ENCODE measurements at regions not wholly inside any gene's neighbourhood (a gene's known extent, or its start where the extent isn't known, plus 50 kb on each side); places are given as distances from the start of the nearest gene placed in this dataset.

GRCh38 chr5:161064297-161064696 is 212.3 kb upstream of the ATP10B start:
- CTCF ChIA-PET = interaction anchor here (0.6 kb wide), 1 partner anchor 11 kb away, joined by 3 read pairs; no protein-coding TSS in a partner anchor
- POLR2A ChIA-PET = no interaction called here
- TF ChIP-seq PKNOX1 (IDR thresholded peaks at IDR 0.05) = no peak
- TF ChIP-seq NFRKB (IDR thresholded peaks at IDR 0.05) = no peak
- TF ChIP-seq FOXA1 (IDR thresholded peaks at IDR 0.05) = no peak
- no peak for TF ChIP-seq SUZ12 (IDR thresholded peaks at IDR 0.05)
- TF ChIP-seq HDGF (IDR thresholded peaks at IDR 0.05; ENCODE audit: borderline replicate concordance) = no peak
- TF ChIP-seq ZNF384 (IDR thresholded peaks at IDR 0.05) = no peak
- TF ChIP-seq FOXM1 (IDR thresholded peaks at IDR 0.05; ENCODE audit: borderline replicate concordance) = no peak
- TF ChIP-seq BHLHE40 (IDR thresholded peaks at IDR 0.05; ENCODE audit: borderline replicate concordance) = no peak
- TF ChIP-seq ARNT (IDR thresholded peaks at IDR 0.05) = no peak
- TF ChIP-seq ELF4 (IDR thresholded peaks at IDR 0.05) = no peak
- TF ChIP-seq L3MBTL2 (conservative IDR thresholded peaks at IDR 0.05) = no peak
- no peak for TF ChIP-seq FOXK2 (IDR thresholded peaks at IDR 0.05)
- TF ChIP-seq TARDBP (IDR thresholded peaks at IDR 0.05) = no peak
- TF ChIP-seq CTBP1 (IDR thresholded peaks at IDR 0.05; ENCODE audit: borderline replicate concordance) = no peak
- TF ChIP-seq SP1 (IDR thresholded peaks at IDR 0.05) = no peak
- no peak for DNase-seq (ENCODE audit: extremely low spot score)

- no peak for DNase-seq (ENCODE audit: extremely low spot score)
- ChIA-PET CTCF (no interaction called here), POLR2A (no interaction called here)
Measured at GRCh38 chr5:161058781-161059180, 206.8 kb upstream of the ATP10B start.

GRCh38 chr5:161051920-161052500 is 200.0 kb upstream of the ATP10B start:
- no peak for DNase-seq (ENCODE audit: extremely low spot score)
- TF ChIP-seq FOXA1 (IDR thresholded peaks at IDR 0.05) (no peak), HDGF (IDR thresholded peaks at IDR 0.05; ENCODE audit: borderline replicate concordance) (no peak), FOXM1 (IDR thresholded peaks at IDR 0.05; ENCODE audit: borderline replicate concordance) (no peak), BHLHE40 (IDR thresholded peaks at IDR 0.05; ENCODE audit: borderline replicate concordance) (no peak), L3MBTL2 (conservative IDR thresholded peaks at IDR 0.05) (no peak), PKNOX1 (IDR thresholded peaks at IDR 0.05) (no peak), TARDBP (IDR thresholded peaks at IDR 0.05) (no peak), ZNF384 (IDR thresholded peaks at IDR 0.05) (no peak), SUZ12 (IDR thresholded peaks at IDR 0.05) (no peak), LEF1 (IDR thresholded peaks at IDR 0.05; ENCODE audit: borderline replicate concordance) (no peak), NFRKB (IDR thresholded peaks at IDR 0.05) (no peak), SP1 (IDR thresholded peaks at IDR 0.05) (no peak), CTBP1 (IDR thresholded peaks at IDR 0.05; ENCODE audit: borderline replicate concordance) (no peak), ARNT (IDR thresholded peaks at IDR 0.05) (no peak), ELF4 (IDR thresholded peaks at IDR 0.05) (no peak), FOXK2 (IDR thresholded peaks at IDR 0.05) (no peak)
- ChIA-PET POLR2A (no interaction called here), CTCF (no interaction called here)

More at GRCh38 chr5:161058781-161059180, 206.8 kb upstream of the ATP10B start:
- TF ChIP-seq LEF1 (IDR thresholded peaks at IDR 0.05; ENCODE audit: borderline replicate concordance) (no peak), FOXK2 (IDR thresholded peaks at IDR 0.05) (no peak), PKNOX1 (IDR thresholded peaks at IDR 0.05) (no peak), BHLHE40 (IDR thresholded peaks at IDR 0.05; ENCODE audit: borderline replicate concordance) (no peak), SUZ12 (IDR thresholded peaks at IDR 0.05) (no peak), ELF4 (IDR thresholded peaks at IDR 0.05) (no peak), FOXA1 (IDR thresholded peaks at IDR 0.05) (no peak), ZNF384 (IDR thresholded peaks at IDR 0.05) (no peak), HDGF (IDR thresholded peaks at IDR 0.05; ENCODE audit: borderline replicate concordance) (no peak), ARNT (IDR thresholded peaks at IDR 0.05) (no peak), SP1 (IDR thresholded peaks at IDR 0.05) (no peak), TARDBP (IDR thresholded peaks at IDR 0.05) (no peak)

DNA sequence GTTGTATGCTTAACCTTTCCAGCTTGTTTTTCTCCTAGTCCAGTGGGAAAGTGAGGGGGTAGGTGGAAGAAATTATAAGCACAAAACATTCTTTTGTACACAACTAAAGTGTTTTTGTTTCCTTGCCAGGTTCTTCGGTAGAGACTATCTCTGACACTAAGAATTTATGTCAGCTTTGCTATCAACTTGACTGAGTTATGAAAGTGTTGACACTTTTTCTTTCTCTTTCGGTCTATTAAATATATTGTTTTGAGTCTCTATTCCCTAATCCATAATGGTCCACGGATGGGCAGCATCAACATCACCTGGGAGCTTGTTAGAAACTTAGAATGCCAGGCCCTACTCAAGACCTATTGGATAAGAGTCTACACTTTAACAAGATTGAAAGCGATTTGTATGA is 195.0 kb upstream of the ATP10B start:
- POLR2A ChIA-PET = no interaction called here
- CTCF ChIA-PET = interaction anchor here (0.5 kb wide), 1 partner anchor 43 kb away, joined by 6 read pairs; no protein-coding TSS in a partner anchor
- DNase-seq (ENCODE audit: extremely low spot score) = no peak
- no peak for TF ChIP-seq CTBP1 (IDR thresholded peaks at IDR 0.05; ENCODE audit: borderline replicate concordance)
- TF ChIP-seq FOXM1 (IDR thresholded peaks at IDR 0.05; ENCODE audit: borderline replicate concordance) = no peak
- no peak for TF ChIP-seq TARDBP (IDR thresholded peaks at IDR 0.05)
- no peak for TF ChIP-seq SUZ12 (IDR thresholded peaks at IDR 0.05)
- TF ChIP-seq FOXA1 (IDR thresholded peaks at IDR 0.05) = no peak
- TF ChIP-seq LEF1 (IDR thresholded peaks at IDR 0.05; ENCODE audit: borderline replicate concordance) = no peak
- no peak for TF ChIP-seq HDGF (IDR thresholded peaks at IDR 0.05; ENCODE audit: borderline replicate concordance)
- TF ChIP-seq ZNF384 (IDR thresholded peaks at IDR 0.05) = no peak
- no peak for TF ChIP-seq BHLHE40 (IDR thresholded peaks at IDR 0.05; ENCODE audit: borderline replicate concordance)
- TF ChIP-seq PKNOX1 (IDR thresholded peaks at IDR 0.05) = no peak
- no peak for TF ChIP-seq ELF4 (IDR thresholded peaks at IDR 0.05)
- TF ChIP-seq L3MBTL2 (conservative IDR thresholded peaks at IDR 0.05) = no peak
- no peak for TF ChIP-seq SP1 (IDR thresholded peaks at IDR 0.05)
- TF ChIP-seq NFRKB (IDR thresholded peaks at IDR 0.05) = no peak

DNA sequence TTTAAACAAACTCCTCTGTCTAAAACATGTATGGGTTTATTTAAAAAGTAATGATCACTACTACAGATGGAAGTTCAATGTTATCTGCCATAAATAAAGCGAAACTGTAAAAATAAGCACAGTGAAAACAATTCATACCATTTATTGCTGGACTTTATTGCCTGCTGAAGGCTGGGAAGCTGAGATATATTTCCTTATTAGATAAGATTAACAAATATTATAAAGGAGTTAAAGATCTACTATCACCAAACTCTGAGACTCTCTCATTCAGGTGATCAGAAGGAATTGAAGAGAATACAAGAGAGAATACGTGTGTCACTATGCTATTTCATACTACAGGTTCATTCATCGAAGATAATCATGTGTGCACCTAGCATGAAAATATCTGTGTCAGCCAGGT is 190.9 kb upstream of the ATP10B start:
- POLR2A ChIA-PET = no interaction called here
- DNase-seq (ENCODE audit: extremely low spot score) = no peak
- TF ChIP-seq L3MBTL2 (conservative IDR thresholded peaks at IDR 0.05) = no peak
- CTCF ChIA-PET = no interaction called here

All from HEK293T (cell line).